M059J (cell line): ENCODE measurements at regions not wholly inside any gene's neighbourhood (a gene's known extent, or its start where the extent isn't known, plus 50 kb on each side); places are given as distances from the start of the nearest gene placed in this dataset.
A peak's percentile ranks its signal among the peaks of the same experiment; 100 is the strongest.

Experiments used
- DNase-seq: peaks from one replicate; pipeline ENCODE4 v3.0.0-alpha.2; 2012; ENCODE audit warnings: low read depth

- no peak for DNase-seq
Observed at GRCh38 chr6:155994086-155994485, 538.4 kb upstream of the NOX3 start.

GRCh38 chr6:155993240-155993639 lies 537.6 kb upstream of the NOX3 start:
- DNase-seq, result no peak

GRCh38 chr6:155985660-155986138 lies 530.1 kb upstream of the NOX3 start:
- no peak for DNase-seq

- DNase-seq, result no peak
Observed at GRCh38 chr6:155980768-155981079, 525.1 kb upstream of the NOX3 start.

- no peak for DNase-seq
Observed at GRCh38 chr6:155980014-155980767, 524.6 kb upstream of the NOX3 start.

GRCh38 chr6:155975506-155975905 lies 519.9 kb upstream of the NOX3 start:
- DNase-seq, result no peak

- no peak for DNase-seq
Observed at GRCh38 chr6:155974811-155975323, 519.2 kb upstream of the NOX3 start.

- DNase-seq, result no peak
Observed at GRCh38 chr6:155974359-155974758, 518.7 kb upstream of the NOX3 start.

GRCh38 chr6:155970876-155971708 lies 515.5 kb upstream of the NOX3 start:
- no peak for DNase-seq

- no peak for DNase-seq
Observed at GRCh38 chr6:155970472-155970871, 514.8 kb upstream of the NOX3 start.

GRCh38 chr6:155968921-155969320 lies 513.3 kb upstream of the NOX3 start:
- DNase-seq, result no peak

- no peak for DNase-seq
Observed at GRCh38 chr6:155967322-155967721, 511.7 kb upstream of the NOX3 start.

- DNase-seq, result no peak
Observed at GRCh38 chr6:155964544-155964943, 508.9 kb upstream of the NOX3 start.

GRCh38 chr6:155962276-155962675 lies 506.6 kb upstream of the NOX3 start:
- DNase-seq, result no peak

- DNase-seq, result no peak
Observed at GRCh38 chr6:155959898-155960495, 504.4 kb upstream of the NOX3 start.

- no peak for DNase-seq
Observed at GRCh38 chr6:155958550-155958949, 502.9 kb upstream of the NOX3 start.

GRCh38 chr6:155955038-155955437 lies 499.4 kb upstream of the NOX3 start:
- DNase-seq, result no peak

- no peak for DNase-seq
Observed at GRCh38 chr6:155954149-155954548, 498.5 kb upstream of the NOX3 start.

- DNase-seq, result no peak
Observed at GRCh38 chr6:155949256-155949655, 493.6 kb upstream of the NOX3 start.

GRCh38 chr6:155946860-155947259 lies 491.2 kb upstream of the NOX3 start:
- no peak for DNase-seq

- DNase-seq, result peak; percentile 37
Observed at GRCh38 chr6:155943635-155944034, 488.0 kb upstream of the NOX3 start.

GRCh38 chr6:155939253-155939652 lies 483.6 kb upstream of the NOX3 start:
- DNase-seq, result no peak

GRCh38 chr6:155936551-155936950 lies 480.9 kb upstream of the NOX3 start:
- no peak for DNase-seq
